Erythroblast (primary cell): ENCODE measurements at regions not wholly inside any gene's neighbourhood (a gene's known extent, or its start where the extent isn't known, plus 50 kb on each side); places are given as distances from the start of the nearest gene placed in this dataset.

Experiments used
- DNase-seq, 2 experiments: peaks; one replicate each; lab custom pipeline; 2025; lab: John Stamatoyannopoulos, UW
- GATA1 ChIP-seq: IDR thresholded peaks from 2 replicates; pipeline ENCODE4 v1.6.1; 2011; ENCODE audit warnings: low read depth, mild to moderate bottlenecking, control low read depth, low read length, moderate library complexity
- POLR2A ChIP-seq: IDR thresholded peaks from 2 replicates; pipeline ENCODE4 v1.6.1; 2011; ENCODE audit warnings: mild to moderate bottlenecking, low read length

GRCh38 chrX:25198253-25198652, 182.5 kb upstream of the ARX start:
- DNase-seq = no peak
- no peak for TF ChIP-seq GATA1
- TF ChIP-seq POLR2A = no peak

GRCh38 chrX:25196221-25196620, 180.5 kb upstream of the ARX start:
- DNase-seq = no peak
- TF ChIP-seq POLR2A (no peak), GATA1 (no peak)

- no peak for DNase-seq
Observed at GRCh38 chrX:25191403-25191802, 175.6 kb upstream of the ARX start.

GRCh38 chrX:25181775-25182174, 166.0 kb upstream of the ARX start:
- TF ChIP-seq POLR2A = no peak
- TF ChIP-seq GATA1 = no peak
- no peak for DNase-seq

More at GRCh38 chrX:25191403-25191802, 175.6 kb upstream of the ARX start:
- TF ChIP-seq POLR2A (no peak), GATA1 (no peak)

- TF ChIP-seq POLR2A = no peak
- no peak for TF ChIP-seq GATA1
Observed at GRCh38 chrX:25180242-25180641, 164.5 kb upstream of the ARX start.

GRCh38 chrX:25178555-25178954, 162.8 kb upstream of the ARX start:
- no peak for DNase-seq
- TF ChIP-seq GATA1 = no peak

More at GRCh38 chrX:25180242-25180641, 164.5 kb upstream of the ARX start:
- DNase-seq = no peak

GRCh38 chrX:25175743-25176142, 160.0 kb upstream of the ARX start:
- no peak for DNase-seq
- TF ChIP-seq GATA1 = no peak
- TF ChIP-seq POLR2A = no peak

- no peak for DNase-seq
- no peak for TF ChIP-seq POLR2A
- no peak for TF ChIP-seq GATA1
Observed at GRCh38 chrX:25175171-25175570, 159.4 kb upstream of the ARX start.

- no peak for DNase-seq
- TF ChIP-seq POLR2A (no peak), GATA1 (no peak)
Observed at GRCh38 chrX:25166546-25166945, 150.8 kb upstream of the ARX start.

GRCh38 chrX:25166145-25166544, 150.4 kb upstream of the ARX start:
- no peak for TF ChIP-seq GATA1
- no peak for TF ChIP-seq POLR2A

GRCh38 chrX:25158635-25159034, 142.9 kb upstream of the ARX start:
- TF ChIP-seq POLR2A (no peak), GATA1 (no peak)
- no peak for DNase-seq

More at GRCh38 chrX:25166145-25166544, 150.4 kb upstream of the ARX start:
- DNase-seq = no peak

GRCh38 chrX:25156832-25157231, 141.1 kb upstream of the ARX start:
- no peak for DNase-seq
- TF ChIP-seq GATA1 (no peak), POLR2A (no peak)

GRCh38 chrX:25156323-25156722, 140.6 kb upstream of the ARX start:
- TF ChIP-seq POLR2A = no peak
- no peak for TF ChIP-seq GATA1
- DNase-seq = no peak

GRCh38 chrX:25154168-25154567, 138.4 kb upstream of the ARX start:
- TF ChIP-seq POLR2A = no peak
- no peak for TF ChIP-seq GATA1
- no peak for DNase-seq

- TF ChIP-seq GATA1 (no peak), POLR2A (no peak)
- DNase-seq = no peak
Observed at GRCh38 chrX:25151749-25152148, 136.0 kb upstream of the ARX start.
